ENCODE measurements at regions not wholly inside any gene's neighbourhood (a gene's known extent, or its start where the extent isn't known, plus 50 kb on each side); places are given as distances from the start of the nearest gene placed in this dataset.

GRCh38 chr12:92223481-92223880 is 77.8 kb upstream of the BTG1 start:
- TF ChIP-seq POLR2A (IDR thresholded peaks at IDR 0.05) = no peak
- TF ChIP-seq, protein P1, sequence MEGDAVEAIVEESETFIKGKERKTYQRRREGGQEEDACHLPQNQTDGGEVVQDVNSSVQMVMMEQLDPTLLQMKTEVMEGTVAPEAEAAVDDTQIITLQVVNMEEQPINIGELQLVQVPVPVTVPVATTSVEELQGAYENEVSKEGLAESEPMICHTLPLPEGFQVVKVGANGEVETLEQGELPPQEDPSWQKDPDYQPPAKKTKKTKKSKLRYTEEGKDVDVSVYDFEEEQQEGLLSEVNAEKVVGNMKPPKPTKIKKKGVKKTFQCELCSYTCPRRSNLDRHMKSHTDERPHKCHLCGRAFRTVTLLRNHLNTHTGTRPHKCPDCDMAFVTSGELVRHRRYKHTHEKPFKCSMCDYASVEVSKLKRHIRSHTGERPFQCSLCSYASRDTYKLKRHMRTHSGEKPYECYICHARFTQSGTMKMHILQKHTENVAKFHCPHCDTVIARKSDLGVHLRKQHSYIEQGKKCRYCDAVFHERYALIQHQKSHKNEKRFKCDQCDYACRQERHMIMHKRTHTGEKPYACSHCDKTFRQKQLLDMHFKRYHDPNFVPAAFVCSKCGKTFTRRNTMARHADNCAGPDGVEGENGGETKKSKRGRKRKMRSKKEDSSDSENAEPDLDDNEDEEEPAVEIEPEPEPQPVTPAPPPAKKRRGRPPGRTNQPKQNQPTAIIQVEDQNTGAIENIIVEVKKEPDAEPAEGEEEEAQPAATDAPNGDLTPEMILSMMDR (IDR thresholded peaks at IDR 0.05) = no peak
